Ovary (tissue), 3 donors: ENCODE measurements at regions not wholly inside any gene's neighbourhood (a gene's known extent, or its start where the extent isn't known, plus 50 kb on each side); places are given as distances from the start of the nearest gene placed in this dataset.

Experiments used
- POLR2A ChIP-seq: fragments of 450-650 bp; IDR thresholded peaks from one replicate; pipeline ENCODE4 v1.6.1; 2017; ENCODE audit warnings: antibody characterized with exemption, mild to moderate bottlenecking, moderate library complexity
- TF ChIP-seq, protein P1 (sequence below), 3 donors: fragments of 450-650 bp in 2 of 3; fragments of 200-600 bp in 1 of 3; IDR thresholded peaks; one replicate each; pipeline versions ENCODE4 v1.5.1 to v1.8.0; 2016 to 2022; ENCODE audit warnings: antibody characterized with exemption in 3 of 3, mild to moderate bottlenecking in 1 of 3
- donor health status: DM: no; HTN: no; CAD: no.

DNA sequence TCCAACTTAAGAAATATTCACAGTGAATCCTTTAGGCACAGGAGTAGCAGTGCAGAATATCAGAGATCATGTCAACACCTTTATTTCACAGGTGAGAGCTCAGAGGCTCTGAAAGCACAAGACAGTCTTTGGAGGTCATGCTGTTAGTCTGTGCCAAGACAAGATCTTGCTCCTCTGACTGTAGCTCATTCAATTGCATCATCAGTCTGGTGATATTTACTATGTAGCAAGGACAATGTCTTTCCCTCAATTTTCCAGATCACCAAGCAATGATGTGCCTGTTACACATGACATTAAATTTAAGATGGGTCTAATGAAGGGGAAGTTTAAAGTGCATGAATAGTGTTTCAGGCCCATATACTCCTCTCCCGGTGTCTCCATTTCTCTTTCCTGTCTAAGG, 277.5 kb downstream of the IL15 start:
- no peak for TF ChIP-seq POLR2A
- TF ChIP-seq, protein P1, sequence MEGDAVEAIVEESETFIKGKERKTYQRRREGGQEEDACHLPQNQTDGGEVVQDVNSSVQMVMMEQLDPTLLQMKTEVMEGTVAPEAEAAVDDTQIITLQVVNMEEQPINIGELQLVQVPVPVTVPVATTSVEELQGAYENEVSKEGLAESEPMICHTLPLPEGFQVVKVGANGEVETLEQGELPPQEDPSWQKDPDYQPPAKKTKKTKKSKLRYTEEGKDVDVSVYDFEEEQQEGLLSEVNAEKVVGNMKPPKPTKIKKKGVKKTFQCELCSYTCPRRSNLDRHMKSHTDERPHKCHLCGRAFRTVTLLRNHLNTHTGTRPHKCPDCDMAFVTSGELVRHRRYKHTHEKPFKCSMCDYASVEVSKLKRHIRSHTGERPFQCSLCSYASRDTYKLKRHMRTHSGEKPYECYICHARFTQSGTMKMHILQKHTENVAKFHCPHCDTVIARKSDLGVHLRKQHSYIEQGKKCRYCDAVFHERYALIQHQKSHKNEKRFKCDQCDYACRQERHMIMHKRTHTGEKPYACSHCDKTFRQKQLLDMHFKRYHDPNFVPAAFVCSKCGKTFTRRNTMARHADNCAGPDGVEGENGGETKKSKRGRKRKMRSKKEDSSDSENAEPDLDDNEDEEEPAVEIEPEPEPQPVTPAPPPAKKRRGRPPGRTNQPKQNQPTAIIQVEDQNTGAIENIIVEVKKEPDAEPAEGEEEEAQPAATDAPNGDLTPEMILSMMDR (IDR thresholded peaks at IDR 0.05): no peak
